Erythroblast (primary cell): ENCODE measurements at regions not wholly inside any gene's neighbourhood (a gene's known extent, or its start where the extent isn't known, plus 50 kb on each side); places are given as distances from the start of the nearest gene placed in this dataset.

Experiments
- GATA1 ChIP-seq: IDR thresholded peaks from 2 replicates; pipeline ENCODE4 v1.6.1; 2011; ENCODE audit warnings: low read depth, mild to moderate bottlenecking, control low read depth, low read length, moderate library complexity
- POLR2A ChIP-seq: IDR thresholded peaks from 2 replicates; pipeline ENCODE4 v1.6.1; 2011; ENCODE audit warnings: mild to moderate bottlenecking, low read length

- TF ChIP-seq POLR2A (no peak), GATA1 (no peak)
These were observed 136.3 kb upstream of the DUSP22 start for GRCh38 chr6:156010-156409.
